ENCODE measurements at regions not wholly inside any gene's neighbourhood (a gene's known extent, or its start where the extent isn't known, plus 50 kb on each side); places are given as distances from the start of the nearest gene placed in this dataset.

DNA sequence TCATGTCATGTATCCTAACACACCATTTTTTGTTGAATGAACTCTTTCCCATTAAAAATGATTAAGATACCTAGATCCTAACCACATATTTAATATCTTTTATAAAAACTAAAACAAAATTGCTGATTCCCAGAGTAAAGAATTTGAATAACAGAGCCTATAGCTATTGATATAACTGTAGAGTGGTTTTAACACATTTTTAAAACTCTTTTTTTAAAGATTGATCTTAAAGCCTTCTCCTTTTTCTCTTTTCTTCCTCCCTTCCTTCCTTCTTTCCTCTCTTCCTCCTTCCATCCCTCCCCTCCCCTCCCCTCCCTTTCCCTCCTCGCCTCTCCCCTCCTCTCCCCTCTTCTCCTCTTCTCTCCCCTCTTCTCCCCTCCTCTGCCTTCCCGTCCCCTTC is 605.4 kb upstream of the FZD8 start:
- TF ChIP-seq, protein P1, sequence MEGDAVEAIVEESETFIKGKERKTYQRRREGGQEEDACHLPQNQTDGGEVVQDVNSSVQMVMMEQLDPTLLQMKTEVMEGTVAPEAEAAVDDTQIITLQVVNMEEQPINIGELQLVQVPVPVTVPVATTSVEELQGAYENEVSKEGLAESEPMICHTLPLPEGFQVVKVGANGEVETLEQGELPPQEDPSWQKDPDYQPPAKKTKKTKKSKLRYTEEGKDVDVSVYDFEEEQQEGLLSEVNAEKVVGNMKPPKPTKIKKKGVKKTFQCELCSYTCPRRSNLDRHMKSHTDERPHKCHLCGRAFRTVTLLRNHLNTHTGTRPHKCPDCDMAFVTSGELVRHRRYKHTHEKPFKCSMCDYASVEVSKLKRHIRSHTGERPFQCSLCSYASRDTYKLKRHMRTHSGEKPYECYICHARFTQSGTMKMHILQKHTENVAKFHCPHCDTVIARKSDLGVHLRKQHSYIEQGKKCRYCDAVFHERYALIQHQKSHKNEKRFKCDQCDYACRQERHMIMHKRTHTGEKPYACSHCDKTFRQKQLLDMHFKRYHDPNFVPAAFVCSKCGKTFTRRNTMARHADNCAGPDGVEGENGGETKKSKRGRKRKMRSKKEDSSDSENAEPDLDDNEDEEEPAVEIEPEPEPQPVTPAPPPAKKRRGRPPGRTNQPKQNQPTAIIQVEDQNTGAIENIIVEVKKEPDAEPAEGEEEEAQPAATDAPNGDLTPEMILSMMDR (IDR thresholded peaks at IDR 0.05): no peak
- TF ChIP-seq POLR2A (IDR thresholded peaks at IDR 0.05): no peak
- no peaks in the 10 kb centered on the region for H3K9me3 ChIP-seq
- no peaks in the 10 kb centered on the region for H3K27me3 ChIP-seq
- no peaks in the 10 kb centered on the region for H3K4me1 ChIP-seq
- DNase-seq: no peak
- H3K27ac ChIP-seq: no peak overlapping the region
- H3K36me3 ChIP-seq: no peaks in the 10 kb centered on the region
- H3K4me3 ChIP-seq: no peak overlapping the region
- no peak for ATAC-seq
- intact Hi-C loops (cut with DNase I): no loop called here
- whole genome bisulfite sequencing, 4 donors: 82 to 93% (median 86%) methylated on average over 2 of the region's 2 CpGs

DNA sequence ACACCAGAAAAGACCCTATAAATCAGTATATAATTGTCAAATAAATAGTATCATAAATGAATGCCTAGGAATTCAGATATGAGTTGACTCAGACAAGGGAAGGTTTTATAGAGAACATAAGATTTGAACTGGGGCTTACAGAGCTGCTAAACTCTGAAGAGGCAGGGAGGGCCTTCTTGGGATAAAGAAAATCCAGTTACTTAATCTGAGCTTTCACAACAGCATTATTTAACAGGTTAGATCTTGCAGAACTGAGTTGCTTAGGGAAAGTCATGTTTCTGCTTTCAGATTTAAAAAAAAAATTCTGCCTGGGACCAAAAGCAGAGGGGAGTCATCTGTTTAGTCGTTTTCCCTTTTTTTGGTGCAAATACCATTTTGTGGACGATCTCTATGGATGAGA is 594.8 kb upstream of the FZD8 start:
- intact Hi-C loops (cut with DNase I): no loop called here
- H3K4me1 ChIP-seq: no peaks in the 10 kb centered on the region
- H3K27ac ChIP-seq: no peak overlapping the region
- TF ChIP-seq POLR2A (IDR thresholded peaks at IDR 0.05): no peak
- TF ChIP-seq, protein P1 (IDR thresholded peaks at IDR 0.05): no peak
- H3K4me3 ChIP-seq: no peak overlapping the region
- ATAC-seq (no peak), DNase-seq (no peak)
- H3K36me3 ChIP-seq: no peaks in the 10 kb centered on the region
- H3K27me3 ChIP-seq: no peaks in the 10 kb centered on the region
- WGBS, 4 donors: 88 to 93% (median 91%) methylated on average over 2 of the region's 2 CpGs
- H3K9me3 ChIP-seq: peaks cover 0 to 14% (median 0%) of the 10 kb centered on the region in 12 donors

DNA sequence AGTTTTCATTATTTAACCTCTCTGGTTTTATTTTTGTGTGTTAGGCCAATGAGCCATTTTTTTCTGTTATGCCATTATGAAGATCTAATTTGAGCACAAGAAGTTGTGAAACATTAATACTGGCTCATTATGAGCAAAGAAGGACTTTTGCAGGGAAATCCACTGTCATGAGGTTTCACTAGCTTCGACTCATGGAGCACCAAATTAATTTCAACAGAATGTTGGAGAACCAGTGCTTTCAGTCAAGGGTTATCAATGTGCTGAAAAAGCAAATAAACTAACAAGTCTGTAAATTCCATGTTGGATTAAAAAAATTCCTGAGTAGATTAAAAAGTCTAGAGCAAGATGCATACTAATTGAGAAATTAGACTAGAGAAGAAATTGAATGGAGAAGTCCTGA is 594.2 kb upstream of the FZD8 start:
- ATAC-seq: no peak
- H3K9me3 ChIP-seq: peaks cover 0 to 13% (median 0%) of the 10 kb centered on the region in 12 donors
- 66 to 85% (median 70%) methylated on average over 1 of the region's 1 CpG for WGBS, 4 donors
- no peak for TF ChIP-seq POLR2A (IDR thresholded peaks at IDR 0.05)
- TF ChIP-seq, protein P1 (IDR thresholded peaks at IDR 0.05): no peak
- H3K36me3 ChIP-seq: no peaks in the 10 kb centered on the region
- intact Hi-C loops (cut with DNase I): no loop called here
- no peak overlapping the region for H3K4me3 ChIP-seq
- no peaks in the 10 kb centered on the region for H3K27me3 ChIP-seq
- no peak for DNase-seq
- no peak overlapping the region for H3K27ac ChIP-seq
- no peaks in the 10 kb centered on the region for H3K4me1 ChIP-seq

DNA sequence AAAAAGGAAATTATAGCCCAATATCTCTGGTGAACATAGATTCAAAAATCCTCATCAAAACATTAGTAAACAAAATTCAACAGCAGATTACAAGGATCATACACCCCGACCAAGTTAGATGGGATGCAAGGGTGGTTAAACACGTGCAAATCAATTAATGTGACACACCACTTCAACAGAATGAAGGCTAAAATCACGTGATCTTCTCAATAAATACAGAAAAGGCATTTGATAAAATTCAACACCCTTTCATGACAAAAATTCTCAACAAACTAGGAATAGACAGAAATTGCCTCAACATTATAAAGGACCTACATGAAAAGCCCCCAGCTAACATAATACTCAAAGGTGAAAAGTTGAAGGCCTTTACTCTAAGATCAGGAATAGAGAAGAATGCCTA is 590.8 kb upstream of the FZD8 start:
- Histone ChIP-seq H3K36me3 (no peaks in the 10 kb centered on the region), H3K27me3 (no peaks in the 10 kb centered on the region), H3K4me1 (no peaks in the 10 kb centered on the region), H3K4me3 (no peak overlapping the region), H3K27ac (no peak overlapping the region), H3K9me3 (peaks cover 0 to 6% (median 0%) of the 10 kb centered on the region in 12 donors)
- DNase-seq: no peak
- TF ChIP-seq, protein P1 (IDR thresholded peaks at IDR 0.05): no peak
- no peak for TF ChIP-seq POLR2A (IDR thresholded peaks at IDR 0.05)
- no peak for ATAC-seq
- intact Hi-C loops (cut with DNase I): no loop called here
- WGBS, 4 donors: 66 to 81% (median 74%) methylated on average over 3 of the region's 3 CpGs
